Heart right ventricle (tissue), 16 donors: ENCODE measurements at regions not wholly inside any gene's neighbourhood (a gene's known extent, or its start where the extent isn't known, plus 50 kb on each side); places are given as distances from the start of the nearest gene placed in this dataset.

ENCODE experiments used
- ATAC-seq, 8 donors: fragments of 200-7000 bp; cut with Tn5 transposase; one replicate each; pipeline ENCODE4 v1.9.1; 2020; ENCODE audit warnings: mild to moderate bottlenecking in 8 of 8, moderate library complexity in 8 of 8, moderate number of reproducible peaks in 1 of 8
- DNase-seq, 2 donors: peaks; one replicate each; pipeline ENCODE4 v3.0.0-alpha.2; 2020
- H3K27ac ChIP-seq, 10 donors: fragments of 200-600 bp; sonication (generic) in 2 of 10; one replicate each; pipeline versions ENCODE4 v1.5.0 to v1.8.0; 2020 to 2022; ENCODE audit warnings: mild to moderate bottlenecking in 3 of 10
- H3K27me3 ChIP-seq, 7 donors: fragments of 200-600 bp; one replicate each; pipeline ENCODE4 v1.8.0; 2021 to 2022; ENCODE audit warnings: mild to moderate bottlenecking in 2 of 7
- H3K36me3 ChIP-seq, 9 donors: fragments of 200-600 bp; sonication (generic) in 1 of 9; one replicate each; pipeline versions ENCODE4 v1.5.0 to v1.8.0; 2020 to 2022; ENCODE audit warnings: mild to moderate bottlenecking in 2 of 9
- H3K4me1 ChIP-seq, 9 donors: fragments of 200-600 bp; sonication (generic) in 1 of 9; one replicate each; pipeline versions ENCODE4 v1.5.0 to v1.8.0; 2020 to 2022; ENCODE audit warnings: mild to moderate bottlenecking in 4 of 9
- H3K4me3 ChIP-seq, 10 donors: fragments of 200-600 bp; sonication (generic) in 2 of 10; one replicate each; pipeline versions ENCODE4 v1.5.0 to v1.8.0; 2020 to 2022; ENCODE audit warnings: mild to moderate bottlenecking in 7 of 10, moderate library complexity in 2 of 10
- H3K9me3 ChIP-seq, 11 donors: fragments of 200-600 bp in 10 of 11; sonication (generic) in 2 of 11; one replicate each; pipeline versions ENCODE4 v1.5.0 to v1.8.0; 2013 to 2022; ENCODE audit warnings: mild to moderate bottlenecking in 2 of 11, control low read depth in 1 of 11, moderate library complexity in 1 of 11
- WGBS, 2 donors: extraction: QIAGEN DNeasy Blood & Tissue Kit; methylation state at CpG; one replicate each; pipeline ENCODE4 v1.1.7; 2013; ENCODE audit warnings: inconsistent platforms in 1 of 2; 5-methylcytosine and 5-hydroxymethylcytosine counted together
- intact Hi-C, 10 donors: fragments of 100-400 bp; cut with DNase I; formaldehyde crosslinking; loops; one replicate each; pipeline versions ENCODE4 v1.11.1 to v1.14.2; 2022
- TF ChIP-seq, protein P1 (sequence below), 9 donors: fragments of 200-600 bp; sonication (generic) in 2 of 9; IDR thresholded peaks; one replicate each; pipeline versions ENCODE4 v1.5.0 to v1.8.0; 2021 to 2022; ENCODE audit warnings: antibody characterized with exemption in 9 of 9, mild to moderate bottlenecking in 5 of 9, moderate library complexity in 1 of 9
- donor health status: Arrhythmogenic right ventricular cardiomyopathy.
- donor health status: ischemic (EF 13 %, LVEDD 7.1; RV severe dilation, severe dysfunction).
- donor health status: healthy with polysubstance abuse.
- donor health status: DM: no; HTN: yes; CAD: no.
- donor health status: DM: no; HTN: no; CAD: no.
- donor health status: ischemic (EF 25% LVEDD 6.9; RV normal size, moderate dysfunction).
- donor health status: ischemic (EF 25% LVEDD 5.7; RV mildly dilated, moderate dysfunction).
- donor health status: healthy.
- donor health status: DM: yes; HTN: yes; CAD: no.
- donor health status: Ischemic cardiomyopathy.
- donor health status: ischemic (EF 35%, LVEDD 5.7; RV mildly dilated, moderate dysfunction).
- donor health status: nonischemic (EF 11% LVEDD 7.7; RV severe dilation, severe dysfunction).
- donor health status: DM: yes; HTN: yes; CAD: no.
- donor health status: PGD.
- donor health status: ischemic (EF 29% LVEDD 5.4; RV normal size, mild dysfunction).
- donor health status: nonischemic (EF 23%, LVEDD 6.1; RV moderate dilation, normal function).

DNA sequence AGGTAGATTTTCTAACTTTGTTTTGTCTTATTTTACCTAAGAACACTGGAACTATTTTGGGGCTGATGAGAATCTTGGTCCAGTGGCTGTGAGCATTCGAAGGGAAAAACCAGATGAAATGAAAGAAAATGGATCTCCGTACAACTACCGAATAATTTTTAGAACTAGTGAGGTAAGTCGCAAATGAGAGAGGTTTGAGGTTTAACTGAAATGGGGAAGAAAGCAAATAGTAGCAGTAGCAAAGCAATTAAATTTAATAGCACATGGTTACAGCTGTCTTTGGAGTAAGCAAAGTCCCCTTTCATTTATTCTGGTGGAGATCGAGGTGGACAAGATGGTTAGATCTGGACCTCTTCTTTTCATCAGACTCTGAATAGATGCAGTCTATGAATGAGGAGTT is 313.5 kb upstream of the RGS6 start:
- Histone ChIP-seq H3K4me3 (no peak overlapping the region), H3K4me1 (no peaks in the 10 kb centered on the region), H3K27ac (no peak overlapping the region), H3K9me3 (no peaks in the 10 kb centered on the region), H3K27me3 (no peaks in the 10 kb centered on the region), H3K36me3 (peaks cover 0 to 10% (median 0%) of the 10 kb centered on the region in 9 donors)
- DNase-seq, result no peak
- intact Hi-C loops, result no loop called here
- 95 to 97% methylated on average over 5 of the region's 5 CpGs for WGBS, 2 donors
- ATAC-seq, result no peak
- TF ChIP-seq, protein P1, sequence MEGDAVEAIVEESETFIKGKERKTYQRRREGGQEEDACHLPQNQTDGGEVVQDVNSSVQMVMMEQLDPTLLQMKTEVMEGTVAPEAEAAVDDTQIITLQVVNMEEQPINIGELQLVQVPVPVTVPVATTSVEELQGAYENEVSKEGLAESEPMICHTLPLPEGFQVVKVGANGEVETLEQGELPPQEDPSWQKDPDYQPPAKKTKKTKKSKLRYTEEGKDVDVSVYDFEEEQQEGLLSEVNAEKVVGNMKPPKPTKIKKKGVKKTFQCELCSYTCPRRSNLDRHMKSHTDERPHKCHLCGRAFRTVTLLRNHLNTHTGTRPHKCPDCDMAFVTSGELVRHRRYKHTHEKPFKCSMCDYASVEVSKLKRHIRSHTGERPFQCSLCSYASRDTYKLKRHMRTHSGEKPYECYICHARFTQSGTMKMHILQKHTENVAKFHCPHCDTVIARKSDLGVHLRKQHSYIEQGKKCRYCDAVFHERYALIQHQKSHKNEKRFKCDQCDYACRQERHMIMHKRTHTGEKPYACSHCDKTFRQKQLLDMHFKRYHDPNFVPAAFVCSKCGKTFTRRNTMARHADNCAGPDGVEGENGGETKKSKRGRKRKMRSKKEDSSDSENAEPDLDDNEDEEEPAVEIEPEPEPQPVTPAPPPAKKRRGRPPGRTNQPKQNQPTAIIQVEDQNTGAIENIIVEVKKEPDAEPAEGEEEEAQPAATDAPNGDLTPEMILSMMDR (IDR thresholded peaks at IDR 0.05), result no peak

DNA sequence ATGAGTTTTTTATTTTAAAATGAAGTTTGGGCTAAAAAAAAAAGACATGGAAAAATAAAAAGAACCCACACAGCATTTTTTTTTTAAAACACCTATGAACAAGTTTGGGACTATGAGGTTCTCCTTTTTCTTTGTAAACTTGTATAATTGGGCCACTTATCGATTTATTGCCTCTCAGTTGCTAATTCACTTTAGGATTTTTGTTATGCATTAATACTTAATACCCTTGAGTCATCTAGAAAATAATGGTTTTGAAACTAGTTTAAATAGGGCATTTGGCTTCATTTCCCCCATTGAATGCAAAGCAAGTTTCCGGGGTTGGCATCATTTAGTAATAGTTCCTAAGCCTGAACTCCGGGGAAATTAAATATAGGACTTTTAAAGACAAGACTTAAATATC is 312.8 kb upstream of the RGS6 start:
- ATAC-seq, result no peak
- H3K9me3 ChIP-seq, result no peaks in the 10 kb centered on the region
- 97 to 99% methylated on average over 3 of the region's 3 CpGs for WGBS, 2 donors

DNA sequence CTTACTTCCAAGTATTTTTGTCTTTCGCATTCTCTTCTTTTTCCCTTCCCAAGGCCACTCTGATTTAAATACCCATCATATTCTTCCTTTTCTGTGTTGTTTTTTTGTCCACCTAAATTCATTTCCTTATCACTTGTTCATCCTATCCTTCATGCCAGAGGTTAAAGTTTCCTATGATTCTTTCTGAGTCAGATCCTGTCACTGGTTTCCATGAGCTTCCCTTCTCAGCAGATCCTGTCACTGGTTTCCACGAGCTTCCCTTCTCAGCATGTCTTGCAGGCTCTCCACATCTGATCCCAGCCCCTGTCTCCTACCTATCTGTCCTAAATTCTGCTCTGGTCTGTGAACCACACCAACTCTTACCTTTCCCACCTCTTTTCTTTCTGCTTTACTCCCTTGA is 311.8 kb upstream of the RGS6 start:
- H3K27me3 ChIP-seq, result no peaks in the 10 kb centered on the region
- no peaks in the 10 kb centered on the region for H3K4me1 ChIP-seq
- no peak overlapping the region for H3K27ac ChIP-seq
- WGBS, 2 donors, result 86 to 92% methylated on average over 2 of the region's 2 CpGs
- DNase-seq (no peak), ATAC-seq (no peak)
- H3K36me3 ChIP-seq, result peaks cover 0 to 21% (median 0%) of the 10 kb centered on the region in 9 donors
- TF ChIP-seq, protein P1 (IDR thresholded peaks at IDR 0.05), result no peak
- no peak overlapping the region for H3K4me3 ChIP-seq
- no peaks in the 10 kb centered on the region for H3K9me3 ChIP-seq
- intact Hi-C loops, result no loop called here

More for the DNA sequence above, 312.8 kb upstream of the RGS6 start:
- no peaks in the 10 kb centered on the region for H3K27me3 ChIP-seq
- no peak for DNase-seq
- no peaks in the 10 kb centered on the region for H3K4me1 ChIP-seq
- H3K4me3 ChIP-seq, result no peak overlapping the region
- H3K36me3 ChIP-seq, result peaks cover 0 to 18% (median 0%) of the 10 kb centered on the region in 9 donors
- TF ChIP-seq, protein P1 (IDR thresholded peaks at IDR 0.05), result no peak
- H3K27ac ChIP-seq, result no peak overlapping the region
- intact Hi-C loops, result no loop called here

DNA sequence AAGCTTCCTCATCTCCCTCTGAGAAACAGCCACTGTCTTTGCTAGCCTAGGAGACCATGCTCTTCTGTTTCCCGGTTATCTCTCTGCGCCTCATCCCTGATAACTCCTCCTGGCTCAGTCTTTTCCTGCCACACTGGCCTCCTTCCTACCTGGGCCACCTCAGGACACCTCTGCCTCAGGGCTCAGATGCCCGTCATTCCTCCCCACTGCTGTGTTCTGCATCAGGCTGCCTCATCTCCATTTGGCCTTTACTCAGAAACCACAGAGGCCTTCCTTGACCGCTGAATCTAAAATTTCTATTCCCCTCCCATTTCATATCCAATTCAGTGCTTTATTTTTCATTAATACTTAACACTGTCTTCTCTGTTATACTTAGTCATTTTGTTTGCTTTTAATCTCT is 311.0 kb upstream of the RGS6 start:
- TF ChIP-seq, protein P1 (IDR thresholded peaks at IDR 0.05), result no peak
- no peaks in the 10 kb centered on the region for H3K9me3 ChIP-seq
- DNase-seq, result no peak

More for the DNA sequence above, 311.0 kb upstream of the RGS6 start:
- Histone ChIP-seq H3K4me3 (no peak overlapping the region), H3K4me1 (no peaks in the 10 kb centered on the region), H3K27me3 (no peaks in the 10 kb centered on the region), H3K27ac (no peak overlapping the region), H3K36me3 (peaks cover 0 to 21% (median 0%) of the 10 kb centered on the region in 9 donors)
- intact Hi-C loops, result no loop called here
- WGBS, 2 donors, result 92 to 94% methylated on average over 4 of the region's 4 CpGs
- no peak for ATAC-seq
